GM21576 (cell line): ENCODE measurements at regions not wholly inside any gene's neighbourhood (a gene's known extent, or its start where the extent isn't known, plus 50 kb on each side); places are given as distances from the start of the nearest gene placed in this dataset.

ENCODE experiments used
- ATAC-seq: cut with Tn5 transposase; IDR thresholded peaks from one replicate; pipeline ENCODE4 v1.9.1; 2021; ENCODE audit warnings: mild to moderate bottlenecking, moderate library complexity; ENCODE audit not compliant: unreplicated experiment

GRCh38 chr10:84768132-84768531 lies 439.7 kb downstream of the CCSER2 start:
- no peak for ATAC-seq

GRCh38 chr10:84770824-84771223 lies 442.4 kb downstream of the CCSER2 start:
- no peak for ATAC-seq

- ATAC-seq = peak; percentile 77
These were observed 455.0 kb downstream of the CCSER2 start for GRCh38 chr10:84783386-84783785.

GRCh38 chr10:84783909-84784308 lies 455.5 kb downstream of the CCSER2 start:
- no peak for ATAC-seq

GRCh38 chr10:84784749-84785148 lies 456.4 kb downstream of the CCSER2 start:
- ATAC-seq = no peak

- ATAC-seq = no peak
These were observed 460.6 kb downstream of the CCSER2 start for GRCh38 chr10:84789026-84789425.

- ATAC-seq = no peak
These were observed 469.9 kb downstream of the CCSER2 start for GRCh38 chr10:84798312-84798711.

- ATAC-seq = no peak
These were observed 472.8 kb downstream of the CCSER2 start for GRCh38 chr10:84801156-84801555.

- ATAC-seq = no peak
These were observed 473.5 kb downstream of the CCSER2 start for GRCh38 chr10:84801916-84802315.

GRCh38 chr10:84805149-84805548 lies 476.8 kb downstream of the CCSER2 start:
- ATAC-seq = no peak

- ATAC-seq = no peak
These were observed 482.7 kb downstream of the CCSER2 start for GRCh38 chr10:84811113-84811512.

- ATAC-seq = no peak
These were observed 490.6 kb downstream of the CCSER2 start for GRCh38 chr10:84818961-84819360.

- ATAC-seq = no peak
These were observed 491.7 kb downstream of the CCSER2 start for GRCh38 chr10:84820120-84820519.

GRCh38 chr10:84820596-84820995 lies 492.2 kb downstream of the CCSER2 start:
- ATAC-seq = no peak

- ATAC-seq = no peak
These were observed 494.7 kb downstream of the CCSER2 start for GRCh38 chr10:84822931-84823630.

GRCh38 chr10:84824525-84824924 lies 496.1 kb downstream of the CCSER2 start:
- no peak for ATAC-seq

- ATAC-seq = no peak
These were observed 496.9 kb downstream of the CCSER2 start for GRCh38 chr10:84825330-84825729.

GRCh38 chr10:84826704-84827103 lies 498.3 kb downstream of the CCSER2 start:
- ATAC-seq = no peak

GRCh38 chr10:84829131-84829530 lies 500.7 kb downstream of the CCSER2 start:
- no peak for ATAC-seq

GRCh38 chr10:84837041-84837812 lies 508.8 kb downstream of the CCSER2 start:
- no peak for ATAC-seq

GRCh38 chr10:84837877-84838276 lies 509.5 kb downstream of the CCSER2 start:
- ATAC-seq = no peak

GRCh38 chr10:84838851-84839250 lies 510.5 kb downstream of the CCSER2 start:
- ATAC-seq = no peak
